ENCODE measurements at regions not wholly inside any gene's neighbourhood (a gene's known extent, or its start where the extent isn't known, plus 50 kb on each side); places are given as distances from the start of the nearest gene placed in this dataset.

DNA sequence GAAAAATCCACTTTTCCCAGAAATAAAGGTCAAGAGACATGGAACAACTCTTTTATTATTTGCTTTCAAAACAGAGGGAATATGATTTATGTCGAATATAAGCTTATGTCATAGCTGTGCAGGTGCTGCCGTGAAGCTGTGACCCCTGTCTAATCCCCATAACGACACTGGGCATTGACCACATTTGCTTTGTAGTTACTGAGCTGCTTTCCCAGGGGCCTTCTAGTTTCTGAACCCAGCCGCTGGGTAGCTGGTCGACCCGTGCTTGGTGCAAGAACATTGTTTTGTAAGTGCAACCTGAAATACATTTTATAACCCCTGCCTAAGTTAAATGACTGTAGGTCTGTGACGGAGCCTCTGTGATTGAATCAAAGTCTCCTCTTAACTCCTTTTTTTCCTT lies 144.9 kb upstream of the HDAC9 start:
- ATAC-seq (no peak), DNase-seq (ENCODE audit: low spot score) (no peak)
- H3K9me2 ChIP-seq (ENCODE audit: insufficient read depth), result no peaks in the 10 kb centered on the region
- Mint-ChIP-seq H3K36me3 (ENCODE audit: low read depth) (no peaks in the 10 kb centered on the region), H3K27ac (no peak overlapping the region), H3K4me1 (peaks cover 5% of the 10 kb centered on the region; the same call in 2 of the 3 replicates), H3K4me3 (no peak overlapping the region), H3K27me3 (ENCODE audit: insufficient read depth, low read depth, poor library complexity) (no peaks in the 10 kb centered on the region), H3K9me3 (no peaks in the 10 kb centered on the region)
- no peak overlapping the region for H3K27ac ChIP-seq (ENCODE audit: low read depth)
- no peaks in the 10 kb centered on the region for H3K36me3 ChIP-seq (ENCODE audit: insufficient read depth)
- no peaks in the 10 kb centered on the region for H3F3A ChIP-seq (replicated peaks; ENCODE audit: low read depth)
- H2AFZ ChIP-seq, result no peak overlapping the region
- no peaks in the 10 kb centered on the region for H4K20me1 ChIP-seq (replicated peaks; ENCODE audit: insufficient read depth)
- TF ChIP-seq ZNF114 (CRISPR knock-in tag; IDR thresholded peaks at IDR 0.05) (no peak), EZH2phosphoT487 (IDR thresholded peaks at IDR 0.05; ENCODE audit: unreplicated experiment) (no peak), ZNF331 (CRISPR knock-in tag; IDR thresholded peaks at IDR 0.05; ENCODE audit: low read depth) (no peak), EZH2 (IDR thresholded peaks at IDR 0.05; ENCODE audit: low read depth, unreplicated experiment) (no peak), JUNB (IDR thresholded peaks at IDR 0.05; ENCODE audit: unreplicated experiment) (no peak), POLR2AphosphoS5 (IDR thresholded peaks at IDR 0.05; ENCODE audit: low read depth) (no peak), NANOG (IDR thresholded peaks at IDR 0.05; ENCODE audit: borderline replicate concordance) (no peak), STAT1 (IDR thresholded peaks at IDR 0.05; ENCODE audit: unreplicated experiment) (no peak), CREB1 (CRISPR knock-in tag; IDR thresholded peaks at IDR 0.05; ENCODE audit: low read depth) (no peak)
- TF ChIP-seq, protein P1, sequence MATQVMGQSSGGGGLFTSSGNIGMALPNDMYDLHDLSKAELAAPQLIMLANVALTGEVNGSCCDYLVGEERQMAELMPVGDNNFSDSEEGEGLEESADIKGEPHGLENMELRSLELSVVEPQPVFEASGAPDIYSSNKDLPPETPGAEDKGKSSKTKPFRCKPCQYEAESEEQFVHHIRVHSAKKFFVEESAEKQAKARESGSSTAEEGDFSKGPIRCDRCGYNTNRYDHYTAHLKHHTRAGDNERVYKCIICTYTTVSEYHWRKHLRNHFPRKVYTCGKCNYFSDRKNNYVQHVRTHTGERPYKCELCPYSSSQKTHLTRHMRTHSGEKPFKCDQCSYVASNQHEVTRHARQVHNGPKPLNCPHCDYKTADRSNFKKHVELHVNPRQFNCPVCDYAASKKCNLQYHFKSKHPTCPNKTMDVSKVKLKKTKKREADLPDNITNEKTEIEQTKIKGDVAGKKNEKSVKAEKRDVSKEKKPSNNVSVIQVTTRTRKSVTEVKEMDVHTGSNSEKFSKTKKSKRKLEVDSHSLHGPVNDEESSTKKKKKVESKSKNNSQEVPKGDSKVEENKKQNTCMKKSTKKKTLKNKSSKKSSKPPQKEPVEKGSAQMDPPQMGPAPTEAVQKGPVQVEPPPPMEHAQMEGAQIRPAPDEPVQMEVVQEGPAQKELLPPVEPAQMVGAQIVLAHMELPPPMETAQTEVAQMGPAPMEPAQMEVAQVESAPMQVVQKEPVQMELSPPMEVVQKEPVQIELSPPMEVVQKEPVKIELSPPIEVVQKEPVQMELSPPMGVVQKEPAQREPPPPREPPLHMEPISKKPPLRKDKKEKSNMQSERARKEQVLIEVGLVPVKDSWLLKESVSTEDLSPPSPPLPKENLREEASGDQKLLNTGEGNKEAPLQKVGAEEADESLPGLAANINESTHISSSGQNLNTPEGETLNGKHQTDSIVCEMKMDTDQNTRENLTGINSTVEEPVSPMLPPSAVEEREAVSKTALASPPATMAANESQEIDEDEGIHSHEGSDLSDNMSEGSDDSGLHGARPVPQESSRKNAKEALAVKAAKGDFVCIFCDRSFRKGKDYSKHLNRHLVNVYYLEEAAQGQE (IDR thresholded peaks at IDR 0.05; ENCODE audit: unreplicated experiment), result no peak
- TF ChIP-seq, protein P2, sequence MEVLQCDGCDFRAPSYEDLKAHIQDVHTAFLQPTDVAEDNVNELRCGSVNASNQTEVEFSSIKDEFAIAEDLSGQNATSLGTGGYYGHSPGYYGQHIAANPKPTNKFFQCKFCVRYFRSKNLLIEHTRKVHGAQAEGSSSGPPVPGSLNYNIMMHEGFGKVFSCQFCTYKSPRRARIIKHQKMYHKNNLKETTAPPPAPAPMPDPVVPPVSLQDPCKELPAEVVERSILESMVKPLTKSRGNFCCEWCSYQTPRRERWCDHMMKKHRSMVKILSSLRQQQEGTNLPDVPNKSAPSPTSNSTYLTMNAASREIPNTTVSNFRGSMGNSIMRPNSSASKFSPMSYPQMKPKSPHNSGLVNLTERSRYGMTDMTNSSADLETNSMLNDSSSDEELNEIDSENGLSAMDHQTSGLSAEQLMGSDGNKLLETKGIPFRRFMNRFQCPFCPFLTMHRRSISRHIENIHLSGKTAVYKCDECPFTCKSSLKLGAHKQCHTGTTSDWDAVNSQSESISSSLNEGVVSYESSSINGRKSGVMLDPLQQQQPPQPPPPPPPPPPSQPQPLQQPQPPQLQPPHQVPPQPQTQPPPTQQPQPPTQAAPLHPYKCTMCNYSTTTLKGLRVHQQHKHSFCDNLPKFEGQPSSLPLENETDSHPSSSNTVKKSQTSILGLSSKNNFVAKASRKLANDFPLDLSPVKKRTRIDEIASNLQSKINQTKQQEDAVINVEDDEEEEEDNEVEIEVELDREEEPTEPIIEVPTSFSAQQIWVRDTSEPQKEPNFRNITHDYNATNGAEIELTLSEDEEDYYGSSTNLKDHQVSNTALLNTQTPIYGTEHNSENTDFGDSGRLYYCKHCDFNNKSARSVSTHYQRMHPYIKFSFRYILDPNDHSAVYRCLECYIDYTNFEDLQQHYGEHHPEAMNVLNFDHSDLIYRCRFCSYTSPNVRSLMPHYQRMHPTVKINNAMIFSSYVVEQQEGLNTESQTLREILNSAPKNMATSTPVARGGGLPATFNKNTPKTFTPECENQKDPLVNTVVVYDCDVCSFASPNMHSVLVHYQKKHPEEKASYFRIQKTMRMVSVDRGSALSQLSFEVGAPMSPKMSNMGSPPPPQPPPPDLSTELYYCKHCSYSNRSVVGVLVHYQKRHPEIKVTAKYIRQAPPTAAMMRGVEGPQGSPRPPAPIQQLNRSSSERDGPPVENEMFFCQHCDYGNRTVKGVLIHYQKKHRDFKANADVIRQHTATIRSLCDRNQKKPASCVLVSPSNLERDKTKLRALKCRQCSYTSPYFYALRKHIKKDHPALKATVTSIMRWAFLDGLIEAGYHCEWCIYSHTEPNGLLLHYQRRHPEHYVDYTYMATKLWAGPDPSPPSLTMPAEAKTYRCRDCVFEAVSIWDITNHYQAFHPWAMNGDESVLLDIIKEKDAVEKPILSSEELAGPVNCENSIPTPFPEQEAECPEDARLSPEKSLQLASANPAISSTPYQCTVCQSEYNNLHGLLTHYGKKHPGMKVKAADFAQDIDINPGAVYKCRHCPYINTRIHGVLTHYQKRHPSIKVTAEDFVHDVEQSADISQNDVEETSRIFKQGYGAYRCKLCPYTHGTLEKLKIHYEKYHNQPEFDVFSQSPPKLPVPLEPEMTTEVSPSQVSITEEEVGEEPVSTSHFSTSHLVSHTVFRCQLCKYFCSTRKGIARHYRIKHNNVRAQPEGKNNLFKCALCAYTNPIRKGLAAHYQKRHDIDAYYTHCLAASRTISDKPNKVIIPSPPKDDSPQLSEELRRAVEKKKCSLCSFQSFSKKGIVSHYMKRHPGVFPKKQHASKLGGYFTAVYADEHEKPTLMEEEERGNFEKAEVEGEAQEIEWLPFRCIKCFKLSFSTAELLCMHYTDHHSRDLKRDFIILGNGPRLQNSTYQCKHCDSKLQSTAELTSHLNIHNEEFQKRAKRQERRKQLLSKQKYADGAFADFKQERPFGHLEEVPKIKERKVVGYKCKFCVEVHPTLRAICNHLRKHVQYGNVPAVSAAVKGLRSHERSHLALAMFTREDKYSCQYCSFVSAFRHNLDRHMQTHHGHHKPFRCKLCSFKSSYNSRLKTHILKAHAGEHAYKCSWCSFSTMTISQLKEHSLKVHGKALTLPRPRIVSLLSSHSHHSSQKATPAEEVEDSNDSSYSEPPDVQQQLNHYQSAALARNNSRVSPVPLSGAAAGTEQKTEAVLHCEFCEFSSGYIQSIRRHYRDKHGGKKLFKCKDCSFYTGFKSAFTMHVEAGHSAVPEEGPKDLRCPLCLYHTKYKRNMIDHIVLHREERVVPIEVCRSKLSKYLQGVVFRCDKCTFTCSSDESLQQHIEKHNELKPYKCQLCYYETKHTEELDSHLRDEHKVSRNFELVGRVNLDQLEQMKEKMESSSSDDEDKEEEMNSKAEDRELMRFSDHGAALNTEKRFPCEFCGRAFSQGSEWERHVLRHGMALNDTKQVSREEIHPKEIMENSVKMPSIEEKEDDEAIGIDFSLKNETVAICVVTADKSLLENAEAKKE (CRISPR knock-in tag; IDR thresholded peaks at IDR 0.05), result no peak
- TF ChIP-seq, protein P3, sequence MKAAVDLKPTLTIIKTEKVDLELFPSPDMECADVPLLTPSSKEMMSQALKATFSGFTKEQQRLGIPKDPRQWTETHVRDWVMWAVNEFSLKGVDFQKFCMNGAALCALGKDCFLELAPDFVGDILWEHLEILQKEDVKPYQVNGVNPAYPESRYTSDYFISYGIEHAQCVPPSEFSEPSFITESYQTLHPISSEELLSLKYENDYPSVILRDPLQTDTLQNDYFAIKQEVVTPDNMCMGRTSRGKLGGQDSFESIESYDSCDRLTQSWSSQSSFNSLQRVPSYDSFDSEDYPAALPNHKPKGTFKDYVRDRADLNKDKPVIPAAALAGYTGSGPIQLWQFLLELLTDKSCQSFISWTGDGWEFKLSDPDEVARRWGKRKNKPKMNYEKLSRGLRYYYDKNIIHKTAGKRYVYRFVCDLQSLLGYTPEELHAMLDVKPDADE (IDR thresholded peaks at IDR 0.05), result no peak
- TF ChIP-seq, protein P4, sequence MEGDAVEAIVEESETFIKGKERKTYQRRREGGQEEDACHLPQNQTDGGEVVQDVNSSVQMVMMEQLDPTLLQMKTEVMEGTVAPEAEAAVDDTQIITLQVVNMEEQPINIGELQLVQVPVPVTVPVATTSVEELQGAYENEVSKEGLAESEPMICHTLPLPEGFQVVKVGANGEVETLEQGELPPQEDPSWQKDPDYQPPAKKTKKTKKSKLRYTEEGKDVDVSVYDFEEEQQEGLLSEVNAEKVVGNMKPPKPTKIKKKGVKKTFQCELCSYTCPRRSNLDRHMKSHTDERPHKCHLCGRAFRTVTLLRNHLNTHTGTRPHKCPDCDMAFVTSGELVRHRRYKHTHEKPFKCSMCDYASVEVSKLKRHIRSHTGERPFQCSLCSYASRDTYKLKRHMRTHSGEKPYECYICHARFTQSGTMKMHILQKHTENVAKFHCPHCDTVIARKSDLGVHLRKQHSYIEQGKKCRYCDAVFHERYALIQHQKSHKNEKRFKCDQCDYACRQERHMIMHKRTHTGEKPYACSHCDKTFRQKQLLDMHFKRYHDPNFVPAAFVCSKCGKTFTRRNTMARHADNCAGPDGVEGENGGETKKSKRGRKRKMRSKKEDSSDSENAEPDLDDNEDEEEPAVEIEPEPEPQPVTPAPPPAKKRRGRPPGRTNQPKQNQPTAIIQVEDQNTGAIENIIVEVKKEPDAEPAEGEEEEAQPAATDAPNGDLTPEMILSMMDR (conservative IDR thresholded peaks at IDR 0.05; ENCODE audit: low read depth in 2 of 2), result no peak
- H3K79me2 ChIP-seq (replicated peaks; ENCODE audit: insufficient read depth), result no peaks in the 10 kb centered on the region
- no peak overlapping the region for H3K4me2 ChIP-seq
- no peak overlapping the region for H3K4me3 ChIP-seq
- no peaks in the 10 kb centered on the region for H3K27me3 ChIP-seq (ENCODE audit: insufficient read depth)
- no peaks in the 10 kb centered on the region for H3K4me1 ChIP-seq (ENCODE audit: insufficient read depth)

Measured in GM23338 (cell line).